ENCODE measurements at regions not wholly inside any gene's neighbourhood (a gene's known extent, or its start where the extent isn't known, plus 50 kb on each side); places are given as distances from the start of the nearest gene placed in this dataset.

GRCh38 chr1:22284906-22285548, 142.1 kb upstream of the WNT4 start:
- TF ChIP-seq CTCF (IDR thresholded peaks at IDR 0.05): no peak
- TF ChIP-seq ZFX (IDR thresholded peaks at IDR 0.05; ENCODE audit: borderline replicate concordance): no peak
